Head of caudate nucleus (tissue), 42 donors: ENCODE measurements at regions not wholly inside any gene's neighbourhood (a gene's known extent, or its start where the extent isn't known, plus 50 kb on each side); places are given as distances from the start of the nearest gene placed in this dataset.
A peak's percentile ranks its signal among the peaks of the same experiment; 100 is the strongest.

Source experiments
- DNase-seq, 42 donors: peaks; one replicate each; pipeline versions ENCODE4 v3.0.0 to v3.0.0-alpha.2; 2020 to 2021; ENCODE audit warnings: mixed read lengths in 7 of 42
- intact Hi-C: fragments of 100-400 bp; cut with DNase I; formaldehyde crosslinking; loops from one replicate; pipeline ENCODE4 v1.15.0; 2022

- no peak for DNase-seq
- intact Hi-C loops, result no loop called here
Measured at GRCh38 chr10:33804584-33804983, 470.1 kb upstream of the NRP1 start.

- DNase-seq, result no peak
- intact Hi-C loops, result no loop called here
Measured at GRCh38 chr10:33803248-33803647, 468.8 kb upstream of the NRP1 start.

- intact Hi-C loops, result no loop called here
- no peak for DNase-seq
Measured at GRCh38 chr10:33802566-33802965, 468.1 kb upstream of the NRP1 start.

- no peak for DNase-seq
- intact Hi-C loops, result no loop called here
Measured at GRCh38 chr10:33801705-33802104, 467.2 kb upstream of the NRP1 start.

- intact Hi-C loops, result no loop called here
- no peak for DNase-seq
Measured at GRCh38 chr10:33800986-33801385, 466.5 kb upstream of the NRP1 start.

GRCh38 chr10:33800545-33800944, 466.1 kb upstream of the NRP1 start:
- intact Hi-C loops, result no loop called here
- DNase-seq, result no peak

- intact Hi-C loops, result no loop called here
- no peak for DNase-seq
Measured at GRCh38 chr10:33799944-33800323, 465.5 kb upstream of the NRP1 start.

- no peak for DNase-seq
- intact Hi-C loops, result no loop called here
Measured at GRCh38 chr10:33799281-33799943, 464.9 kb upstream of the NRP1 start.

- intact Hi-C loops, result no loop called here
- DNase-seq, result no peak
Measured at GRCh38 chr10:33798754-33799153, 464.3 kb upstream of the NRP1 start.

- no peak for DNase-seq
- intact Hi-C loops, result no loop called here
Measured at GRCh38 chr10:33796680-33797079, 462.2 kb upstream of the NRP1 start.

- DNase-seq, result no peak
- intact Hi-C loops, result no loop called here
Measured at GRCh38 chr10:33795529-33795928, 461.1 kb upstream of the NRP1 start.

GRCh38 chr10:33794460-33794859, 460.0 kb upstream of the NRP1 start:
- no peak for DNase-seq
- intact Hi-C loops, result no loop called here

- no peak for DNase-seq
- intact Hi-C loops, result no loop called here
Measured at GRCh38 chr10:33793793-33794192, 459.3 kb upstream of the NRP1 start.

- intact Hi-C loops, result no loop called here
- DNase-seq, result peak in 2 of 42 donors; percentile 11 to 22
Measured at GRCh38 chr10:33791272-33791660, 456.8 kb upstream of the NRP1 start.

- intact Hi-C loops, result no loop called here
- peak in 4 of 42 donors; percentile 13 to 43 (median 22) for DNase-seq
Measured at GRCh38 chr10:33790521-33791271, 456.2 kb upstream of the NRP1 start.

- DNase-seq, result no peak
- intact Hi-C loops, result no loop called here
Measured at GRCh38 chr10:33783557-33783956, 449.1 kb upstream of the NRP1 start.

GRCh38 chr10:33783078-33783477, 448.6 kb upstream of the NRP1 start:
- no peak for DNase-seq
- intact Hi-C loops, result no loop called here

- DNase-seq, result no peak
- intact Hi-C loops, result no loop called here
Measured at GRCh38 chr10:33781606-33782395, 447.3 kb upstream of the NRP1 start.

GRCh38 chr10:33780961-33781360, 446.5 kb upstream of the NRP1 start:
- intact Hi-C loops, result no loop called here
- DNase-seq, result no peak

GRCh38 chr10:33777223-33777622, 442.8 kb upstream of the NRP1 start:
- intact Hi-C loops, result no loop called here
- no peak for DNase-seq
